HEK293T (cell line): ENCODE measurements at regions not wholly inside any gene's neighbourhood (a gene's known extent, or its start where the extent isn't known, plus 50 kb on each side); places are given as distances from the start of the nearest gene placed in this dataset.

Experiments
- ELF4 ChIP-seq: fragments of 450-650 bp; IDR thresholded peaks from 2 replicates; pipeline ENCODE4 v1.6.1; 2017; ENCODE audit warnings: antibody characterized with exemption
- NFRKB ChIP-seq: fragments of 450-650 bp; IDR thresholded peaks from 2 replicates; pipeline ENCODE4 v1.6.1; 2016; ENCODE audit warnings: mild to moderate bottlenecking, moderate library complexity
- SP1 ChIP-seq: fragments of 450-650 bp; IDR thresholded peaks from 2 replicates; pipeline ENCODE4 v1.6.1; 2017
- ZNF384 ChIP-seq: fragments of 450-650 bp; IDR thresholded peaks from 2 replicates; pipeline ENCODE4 v1.6.1; 2016
- TF ChIP-seq, protein P1 (sequence below): fragments of 450-650 bp; IDR thresholded peaks from 2 replicates; pipeline ENCODE4 v1.6.1; 2016

DNA sequence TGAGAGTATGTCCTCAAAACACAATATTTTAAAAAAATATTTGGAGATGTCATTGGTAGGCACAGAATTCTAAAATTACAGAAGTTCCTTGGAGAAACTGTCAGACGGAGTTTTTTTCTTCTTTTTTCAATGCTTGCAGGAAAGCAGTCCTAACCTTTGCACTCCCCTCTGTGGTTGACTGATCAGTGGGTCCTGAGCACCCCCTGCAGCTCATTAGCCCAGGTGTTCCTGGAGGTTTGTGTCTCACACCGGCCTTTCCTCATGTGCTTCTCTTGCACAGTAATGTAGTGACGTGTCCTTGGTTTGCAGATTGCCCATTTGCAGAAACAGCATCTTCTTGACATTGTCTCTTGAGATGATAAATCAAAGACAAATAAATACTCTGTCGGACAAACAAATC is 513.0 kb downstream of the TMEM121 start:
- TF ChIP-seq NFRKB (no peak), SP1 (no peak), ZNF384 (no peak), ELF4 (no peak)
- TF ChIP-seq, protein P1, sequence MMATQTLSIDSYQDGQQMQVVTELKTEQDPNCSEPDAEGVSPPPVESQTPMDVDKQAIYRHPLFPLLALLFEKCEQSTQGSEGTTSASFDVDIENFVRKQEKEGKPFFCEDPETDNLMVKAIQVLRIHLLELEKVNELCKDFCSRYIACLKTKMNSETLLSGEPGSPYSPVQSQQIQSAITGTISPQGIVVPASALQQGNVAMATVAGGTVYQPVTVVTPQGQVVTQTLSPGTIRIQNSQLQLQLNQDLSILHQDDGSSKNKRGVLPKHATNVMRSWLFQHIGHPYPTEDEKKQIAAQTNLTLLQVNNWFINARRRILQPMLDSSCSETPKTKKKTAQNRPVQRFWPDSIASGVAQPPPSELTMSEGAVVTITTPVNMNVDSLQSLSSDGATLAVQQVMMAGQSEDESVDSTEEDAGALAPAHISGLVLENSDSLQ = no peak
